ENCODE measurements at regions not wholly inside any gene's neighbourhood (a gene's known extent, or its start where the extent isn't known, plus 50 kb on each side); places are given as distances from the start of the nearest gene placed in this dataset.

GRCh38 chr5:96601715-96602244 lies 60.4 kb upstream of the CAST start:
- ChIA-PET RAD21 (ENCODE audit: low non-redundant PET in 1 of 2, low total read pairs in 2 of 2, uncharacterized antibody in 2 of 2, unreplicated experiment in 2 of 2) (interaction anchor here (1.3 to 1.4 kb wide), 2 partner anchors 257 kb away, joined by 3 to 4 read pairs; no protein-coding TSS in a partner anchor), CTCF (interaction anchor here (0.6 to 6.6 kb wide), 10 partner anchors 9 to 630 kb away, joined by 3 to 83 read pairs (median 3); no protein-coding TSS in a partner anchor), POLR2A (no interaction called here)
- H3K4me2 ChIP-seq (ENCODE audit: low read length) = no peak overlapping the region
- no peak overlapping the region for H3K4me3 ChIP-seq (replicated peaks in 1 of 2; ENCODE audit: low read depth in 1 of 2, low read length in 2 of 2)
- H3K4me1 ChIP-seq (ENCODE audit: control insufficient read depth in 1 of 2, insufficient read depth in 2 of 2, low read length in 2 of 2) = no peaks in the 10 kb centered on the region
- no peaks in the 10 kb centered on the region for H3K36me3 ChIP-seq (ENCODE audit: control insufficient read depth in 1 of 2, insufficient read depth in 2 of 2, low read length in 2 of 2)
- no peak for TF ChIP-seq JUND (IDR thresholded peaks at IDR 0.05)
- no peak for TF ChIP-seq FOSL1 (IDR thresholded peaks at IDR 0.05; ENCODE audit: low read depth)
- TF ChIP-seq YY1 (IDR thresholded peaks at IDR 0.05; ENCODE audit: extremely low read depth, insufficient replicate concordance, low read depth, low read length) = no peak
- no peak for TF ChIP-seq ZNF274 (IDR thresholded peaks at IDR 0.05; ENCODE audit: low read depth, low read length)
- no peak for TF ChIP-seq SRF (IDR thresholded peaks at IDR 0.05; ENCODE audit: low read depth)
- no peak for TF ChIP-seq REST (IDR thresholded peaks at IDR 0.05; ENCODE audit: low read depth)
- TF ChIP-seq POLR2A (IDR thresholded peaks at IDR 0.05; ENCODE audit: borderline replicate concordance, extremely low read depth, insufficient read depth, insufficient read length) = no peak
- no peak for TF ChIP-seq MAX (IDR thresholded peaks at IDR 0.05)
- TF ChIP-seq EGR1 (IDR thresholded peaks at IDR 0.05; ENCODE audit: low read depth) = no peak
- TF ChIP-seq ELF1 (IDR thresholded peaks at IDR 0.05; ENCODE audit: borderline replicate concordance, low read depth) = no peak
- peak; percentile 71 to 86 (median 75) for TF ChIP-seq CTCF (IDR thresholded peaks at IDR 0.05 in 2 of 3, conservative IDR thresholded peaks at IDR 0.05 in 1 of 3; ENCODE audit: borderline replicate concordance in 1 of 3, insufficient read depth in 1 of 3, low read depth in 2 of 3, low read length in 2 of 3)
- TF ChIP-seq EZH2 (IDR thresholded peaks at IDR 0.05) = no peak
- TF ChIP-seq RAD21 (IDR thresholded peaks at IDR 0.05; ENCODE audit: low read depth) = peak; percentile 74
- H3K27ac ChIP-seq (ENCODE audit: low read depth, low read length) = no peak overlapping the region
- H3K79me2 ChIP-seq (ENCODE audit: insufficient read depth, low read length) = no peaks in the 10 kb centered on the region
- intact Hi-C loops (cut with micrococcal nuclease) = loop anchor here (1.0 kb wide), 2 partner anchors 257 to 743 kb away; no protein-coding TSS in a partner anchor
- ATAC-seq (peak; percentile 97), DNase-seq (ENCODE audit: low read depth, low spot score) (peak; percentile 53)
- H3K27me3 ChIP-seq (ENCODE audit: insufficient read depth, low read length) = 0 out of 2 replicates have a peak, but pooled peaks cover 4% of the 10 kb centered on the region
- no peak overlapping the region for H3K9ac ChIP-seq (ENCODE audit: low read length)
- H3K9me2 ChIP-seq (ENCODE audit: insufficient read depth) = no peaks in the 10 kb centered on the region
- H3K9me3 ChIP-seq (ENCODE audit: control insufficient read depth in 1 of 2, insufficient read depth in 1 of 2, low read depth in 1 of 2, low read length in 2 of 2) = no peaks in the 10 kb centered on the region
- BruUV-seq (replicated peaks) = no TSS peak
- H4K20me1 ChIP-seq (ENCODE audit: insufficient read depth) = no peaks in the 10 kb centered on the region
- H2AFZ ChIP-seq (ENCODE audit: low read depth, low read length, poor library complexity, severe bottlenecking) = peak overlapping the region; percentile 87

Data from HCT116 (cell line).